Vagina (tissue), 2 donors: ENCODE measurements at regions not wholly inside any gene's neighbourhood (a gene's known extent, or its start where the extent isn't known, plus 50 kb on each side); places are given as distances from the start of the nearest gene placed in this dataset.
A peak's percentile ranks its signal among the peaks of the same experiment; 100 is the strongest.
"Not testable (repeated sequence)": the region's sequence is repeated elsewhere in the genome, so short reads cannot be mapped to it uniquely, and the experiment has no call there.

Source experiments
- DNase-seq, 2 donors: peaks; one replicate each; pipeline ENCODE4 v3.0.0-alpha.2; 2017; ENCODE audit errors: extremely low spot score in 2 of 2
- H3K27ac ChIP-seq: fragments of 200-600 bp; sonication (generic); one replicate; pipeline ENCODE4 v1.5.1; 2019
- H3K27me3 ChIP-seq: fragments of 200-600 bp; sonication (generic); one replicate; pipeline ENCODE4 v1.5.1; 2019
- H3K36me3 ChIP-seq, 2 donors: fragments of 200-600 bp; sonication (generic); one replicate each; pipeline ENCODE4 v1.5.1; 2017 to 2019
- H3K4me1 ChIP-seq: fragments of 200-600 bp; sonication (generic); one replicate; pipeline ENCODE4 v1.5.1; 2019
- H3K4me3 ChIP-seq, 2 donors: fragments of 200-600 bp; sonication (generic); 1 replicate in 1 of 2; 2 replicates in 1 of 2; pipeline ENCODE4 v1.5.1; 2016 to 2019
- H3K9me3 ChIP-seq: fragments of 200-600 bp; sonication (generic); one replicate; pipeline ENCODE4 v1.5.1; 2019
- CTCF ChIP-seq, 3 experiments: fragments of 450-650 bp in 2 of 3; fragments of 200-600 bp in 1 of 3; sonication (generic) in 1 of 3; IDR thresholded peaks; one replicate each; pipeline ENCODE4 v1.5.1; 2017 to 2019; ENCODE audit warnings: antibody characterized with exemption in 3 of 3, mild to moderate bottlenecking in 2 of 3, moderate library complexity in 2 of 3
- POLR2A ChIP-seq, 2 donors: fragments of 450-650 bp; IDR thresholded peaks; one replicate each; pipeline ENCODE4 v1.6.1; 2017; ENCODE audit warnings: antibody characterized with exemption in 2 of 2, mild to moderate bottlenecking in 2 of 2, moderate library complexity in 2 of 2
- POLR2AphosphoS5 ChIP-seq, 2 donors: sonication (generic); formaldehyde crosslinking; IDR thresholded peaks; one replicate each; pipeline ENCODE4 v1.9.0; 2017; ENCODE audit warnings: antibody characterized with exemption in 2 of 2, mild to moderate bottlenecking in 2 of 2, low read depth in 1 of 2; ENCODE audit not compliant: insufficient read depth in 1 of 2
- intact Hi-C: fragments of 100-400 bp; cut with DNase I; formaldehyde crosslinking; loops from one replicate; pipeline ENCODE4 v1.15.1; 2023

DNA sequence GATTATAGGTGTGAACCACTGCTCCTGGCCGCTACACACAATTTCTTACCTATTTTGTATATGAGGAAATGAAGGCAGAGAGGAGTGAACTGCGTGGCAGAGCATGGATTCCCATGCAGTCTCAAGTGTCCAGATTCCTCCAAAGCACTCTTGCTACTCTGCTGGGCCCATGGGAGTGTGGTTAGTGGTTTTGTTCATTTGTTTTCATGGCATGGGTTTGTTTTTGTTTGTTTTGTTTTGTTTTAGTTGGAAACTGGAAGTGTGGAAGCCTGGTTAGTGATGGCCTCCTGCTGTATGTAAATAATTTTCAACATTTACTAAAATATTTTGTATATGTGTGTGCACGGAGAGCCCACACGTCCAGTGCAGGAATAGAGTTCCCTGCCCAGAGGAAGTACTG, 61.3 kb upstream of the LRCH1 start:
- Histone ChIP-seq H3K36me3 (no peaks in the 10 kb centered on the region), H3K9me3 (no peaks in the 10 kb centered on the region), H3K27me3 (no peaks in the 10 kb centered on the region), H3K27ac (no peak overlapping the region), H3K4me1 (no peaks in the 10 kb centered on the region), H3K4me3 (no peak overlapping the region)
- intact Hi-C loops, result loop anchor here (5.0 to 10.0 kb wide), 2 partner anchors 63 to 231 kb away; partner anchors contain the start of gene LRCH1
- no peak for DNase-seq
- TF ChIP-seq POLR2A (IDR thresholded peaks at IDR 0.05) (no peak), CTCF (IDR thresholded peaks at IDR 0.05) (no peak), POLR2AphosphoS5 (IDR thresholded peaks at IDR 0.05; ENCODE audit: insufficient read depth in 1 of 2, low read depth in 1 of 2) (no peak)

DNA sequence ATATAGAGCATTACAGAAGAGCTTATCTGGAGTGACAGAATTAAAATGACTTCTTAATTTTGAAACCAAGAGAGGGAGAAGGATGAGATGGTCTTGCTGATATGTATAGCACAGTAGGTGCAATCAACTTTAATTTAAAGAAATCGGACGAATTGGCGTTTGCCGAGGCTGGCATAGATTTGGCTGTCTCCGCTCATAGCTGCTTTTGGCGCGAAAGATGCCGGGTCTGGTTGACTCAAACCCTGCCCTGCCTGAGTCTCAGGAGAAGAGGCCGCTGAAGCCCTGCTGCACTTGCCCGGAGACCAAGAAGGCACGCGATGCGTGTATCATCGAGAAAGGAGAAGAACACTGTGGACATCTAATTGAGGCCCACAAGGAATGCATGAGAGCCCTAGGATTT, 62.3 kb upstream of the LRCH1 start:
- peak overlapping the region; percentile 69 for H3K27ac ChIP-seq
- intact Hi-C loops, result loop anchor here (5.0 to 10.0 kb wide), 2 partner anchors 64 to 232 kb away; partner anchors contain the start of gene LRCH1

GRCh38 chr13:46490129-46490528, 62.8 kb upstream of the LRCH1 start:
- Histone ChIP-seq H3K27me3 (no peaks in the 10 kb centered on the region), H3K9me3 (peaks cover under 1% of the 10 kb centered on the region), H3K4me1 (no peaks in the 10 kb centered on the region), H3K36me3 (no peaks in the 10 kb centered on the region), H3K27ac (peak overlapping the region; percentile 69), H3K4me3 (no peak overlapping the region)
- TF ChIP-seq CTCF (IDR thresholded peaks at IDR 0.05) (no peak), POLR2A (IDR thresholded peaks at IDR 0.05) (no peak), POLR2AphosphoS5 (IDR thresholded peaks at IDR 0.05; ENCODE audit: insufficient read depth in 1 of 2, low read depth in 1 of 2) (no peak)
- intact Hi-C loops, result loop anchor here (5.0 to 10.0 kb wide), 2 partner anchors 65 to 232 kb away; partner anchors contain the start of gene LRCH1
- DNase-seq, result no peak

More for the DNA sequence above, 62.3 kb upstream of the LRCH1 start:
- H3K4me3 ChIP-seq, H3K9me3 ChIP-seq, H3K27me3 ChIP-seq, H3K36me3 ChIP-seq, DNase-seq, H3K4me1 ChIP-seq: not testable (repeated sequence)

GRCh38 chr13:46489586-46490023, 63.4 kb upstream of the LRCH1 start:
- TF ChIP-seq POLR2AphosphoS5 (IDR thresholded peaks at IDR 0.05; ENCODE audit: insufficient read depth in 1 of 2, low read depth in 1 of 2), result no peak
- TF ChIP-seq POLR2A (IDR thresholded peaks at IDR 0.05), result no peak
- no peak for TF ChIP-seq CTCF (IDR thresholded peaks at IDR 0.05)
- no peaks in the 10 kb centered on the region for H3K27me3 ChIP-seq
- H3K27ac ChIP-seq, result peak overlapping the region; percentile 69
- peak overlapping the region in 1 of 2 donors; percentile 5 for H3K4me3 ChIP-seq
- intact Hi-C loops, result loop anchor here (5.0 to 10.0 kb wide), 2 partner anchors 65 to 233 kb away; partner anchors contain the start of gene LRCH1
- no peak for DNase-seq
- H3K9me3 ChIP-seq, result peaks cover 4% of the 10 kb centered on the region
- H3K36me3 ChIP-seq, result no peaks in the 10 kb centered on the region
- no peaks in the 10 kb centered on the region for H3K4me1 ChIP-seq

DNA sequence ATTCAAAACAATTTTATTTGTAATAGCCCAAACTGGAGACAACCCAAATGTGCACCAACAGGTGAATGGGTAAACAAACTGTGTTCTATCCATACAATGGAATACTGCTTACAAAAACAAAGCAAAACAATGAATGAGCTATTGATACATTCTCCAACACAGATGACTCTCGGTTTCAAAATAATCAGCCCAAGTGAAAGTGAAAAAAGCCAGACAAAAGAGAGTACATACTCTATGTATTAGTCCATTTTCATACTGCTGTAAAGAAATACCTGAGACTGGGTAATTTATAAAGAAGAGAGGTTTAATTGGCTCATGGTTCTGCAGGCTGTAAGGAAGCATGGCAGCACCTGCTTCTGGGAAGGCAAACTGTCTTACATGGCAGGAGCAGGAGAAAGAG, 65.2 kb upstream of the LRCH1 start:
- Histone ChIP-seq H3K36me3 (no peaks in the 10 kb centered on the region), H3K27me3 (no peaks in the 10 kb centered on the region), H3K4me3 (no peak overlapping the region), H3K27ac (no peak overlapping the region), H3K4me1 (no peaks in the 10 kb centered on the region), H3K9me3 (peaks cover 10% of the 10 kb centered on the region)
- no peak for TF ChIP-seq POLR2A (IDR thresholded peaks at IDR 0.05)
- no peak for TF ChIP-seq CTCF (IDR thresholded peaks at IDR 0.05)
- no peak for TF ChIP-seq POLR2AphosphoS5 (IDR thresholded peaks at IDR 0.05; ENCODE audit: insufficient read depth in 1 of 2, low read depth in 1 of 2)
- DNase-seq, result no peak
- intact Hi-C loops, result no loop called here
